GM12878 (cell line): ENCODE measurements at regions not wholly inside any gene's neighbourhood (a gene's known extent, or its start where the extent isn't known, plus 50 kb on each side); places are given as distances from the start of the nearest gene placed in this dataset.

ENCODE experiments used
- ATAC-seq: fragments of 200-7000 bp; cut with Tn5 transposase; 3 replicates; pipeline ENCODE4 v1.9.1; 2020; ENCODE audit warnings: mild to moderate bottlenecking, moderate library complexity
- BruUV-seq: library from RNA; stranded (reverse); fragments of 400-500 nt; replicated peaks from 2 replicates; lab custom pipeline; 2021; lab: Mats Ljungman, UMichigan
- CTCF ChIA-PET: fragments of 300-600 bp; sonication (Branson Sonifier 250); formaldehyde crosslinking; extraction: SDS; loops from one replicate; lab custom pipeline; 2021; ENCODE audit warnings: inconsistent platforms; lab: Yijun Ruan, JAX
- POLR2A ChIA-PET: fragments of 350-600 bp; formaldehyde crosslinking; extraction: SDS; loops from one replicate; lab custom pipeline; 2021; ENCODE audit warnings: inconsistent platforms; lab: Charles Lee
- RAD21 ChIA-PET: fragments of 300-600 bp; sonication (Branson Sonifier 250); formaldehyde crosslinking; loops from one replicate; lab custom pipeline; 2023; ENCODE audit warnings: antibody characterized with exemption; ENCODE audit not compliant: unreplicated experiment; lab: Charles Lee
- SMC1A ChIA-PET: fragments of 300-600 bp; sonication (Branson Sonifier 250); formaldehyde crosslinking; loops from one replicate; lab custom pipeline; 2023; ENCODE audit not compliant: unreplicated experiment, uncharacterized antibody; lab: Charles Lee
- DNase-seq: peaks from one replicate; pipeline ENCODE4 v3.0.0-alpha.2; 2011; ENCODE audit warnings: low read depth, low spot score
- FAIRE-seq: peaks from 3 replicates; lab custom pipeline; 2011; peaks lifted over from hg19 to GRCh38; lab: Jason Lieb, UNC
- H2AFZ ChIP-seq: 2 replicates; pipeline ENCODE4 v1.6.0; 2011; ENCODE audit warnings: low read depth, low read length, control low read depth; ENCODE audit not compliant: control insufficient read depth
- H3K27ac ChIP-seq: 2 replicates; pipeline ENCODE4 v1.5.1; 2011; ENCODE audit warnings: control low read depth; ENCODE audit not compliant: control insufficient read depth, insufficient read depth
- H3K27me3 ChIP-seq, 2 experiments: replicated peaks in 1 of 2; 2 replicates each; pipeline versions ENCODE4 v1.6.0 to v1.6.1; 2011; ENCODE audit warnings: low read length in 1 of 2; ENCODE audit not compliant: control insufficient read depth in 2 of 2, insufficient read depth in 2 of 2
- H3K36me3 ChIP-seq, 2 experiments: 2 replicates each; pipeline ENCODE4 v1.5.1; 2011; ENCODE audit warnings: low read length in 1 of 2; ENCODE audit not compliant: control insufficient read depth in 2 of 2, insufficient read depth in 2 of 2
- H3K4me1 ChIP-seq: 2 replicates; pipeline ENCODE4 v1.6.1; 2011; ENCODE audit warnings: mild to moderate bottlenecking, low read length, moderate library complexity, mixed read lengths; ENCODE audit not compliant: control insufficient read depth, insufficient read depth
- H3K4me2 ChIP-seq: 2 replicates; pipeline ENCODE4 v1.6.0; 2011; ENCODE audit warnings: control low read depth; ENCODE audit not compliant: control insufficient read depth, insufficient read depth
- H3K4me3 ChIP-seq: fragments of 200-600 bp; sonication (generic); 2 replicates; pipeline ENCODE4 v1.5.1; 2016
- H3K79me2 ChIP-seq: 2 replicates; pipeline ENCODE4 v1.6.0; 2011; ENCODE audit warnings: low read length; ENCODE audit not compliant: control insufficient read depth, insufficient read depth
- H3K9ac ChIP-seq: 2 replicates; pipeline ENCODE4 v1.8.0; 2011; ENCODE audit warnings: low read length, control low read depth, mixed read lengths; ENCODE audit not compliant: control insufficient read depth, insufficient read depth
- H3K9me3 ChIP-seq: replicated peaks from 3 replicates; pipeline ENCODE4 v1.5.1; 2011; ENCODE audit warnings: mild to moderate bottlenecking, low read length; ENCODE audit not compliant: control insufficient read depth, insufficient read depth
- H4K20me1 ChIP-seq: 2 replicates; pipeline ENCODE4 v1.6.0; 2011; ENCODE audit not compliant: control insufficient read depth, insufficient read depth
- CEBPB ChIP-seq, 2 experiments: fragments of 150-350 bp in 1 of 2; IDR thresholded peaks; 2 replicates each; pipeline ENCODE4 v1.6.1; 2012 to 2014; ENCODE audit warnings: low read depth in 2 of 2, low read length in 2 of 2, borderline replicate concordance in 1 of 2, inconsistent platforms in 1 of 2
- MEF2A ChIP-seq: IDR thresholded peaks from 2 replicates; pipeline ENCODE4 v1.6.1; 2011; ENCODE audit warnings: low read depth, mild to moderate bottlenecking, low read length, moderate library complexity; ENCODE audit not compliant: insufficient read depth
- NFIC ChIP-seq: IDR thresholded peaks from 2 replicates; pipeline ENCODE4 v1.6.1; 2012; ENCODE audit warnings: low read depth, mild to moderate bottlenecking, inconsistent platforms, low read length, moderate library complexity
- WGBS: methylation state at CpG from one replicate; pipeline ENCODE4 v1.1.6; 2016; ENCODE audit warnings: low lambda C conversion rate; ENCODE audit not compliant: insufficient replicate concordance, insufficient coverage; ENCODE audit errors: missing lambda C conversion rate; 5-methylcytosine and 5-hydroxymethylcytosine counted together
- in situ Hi-C: fragments of 300-500 bp; cut with MboI; formaldehyde crosslinking; loops from 9 replicates; pipeline ENCODE4 v1.14.3; 2018; ENCODE audit warnings: mixed read lengths
- intact Hi-C: fragments of 100-400 bp; cut with micrococcal nuclease; formaldehyde crosslinking; loops from one replicate; pipeline ENCODE4 v1.14.2; 2022; ENCODE audit not compliant: unreplicated experiment

- TF ChIP-seq MEF2A: peak; percentile 91
- TF ChIP-seq NFIC: no peak
These were observed 185.7 kb upstream of the TMEM72 start (continued) for GRCh38 chr10:44725404-44725803.

DNA sequence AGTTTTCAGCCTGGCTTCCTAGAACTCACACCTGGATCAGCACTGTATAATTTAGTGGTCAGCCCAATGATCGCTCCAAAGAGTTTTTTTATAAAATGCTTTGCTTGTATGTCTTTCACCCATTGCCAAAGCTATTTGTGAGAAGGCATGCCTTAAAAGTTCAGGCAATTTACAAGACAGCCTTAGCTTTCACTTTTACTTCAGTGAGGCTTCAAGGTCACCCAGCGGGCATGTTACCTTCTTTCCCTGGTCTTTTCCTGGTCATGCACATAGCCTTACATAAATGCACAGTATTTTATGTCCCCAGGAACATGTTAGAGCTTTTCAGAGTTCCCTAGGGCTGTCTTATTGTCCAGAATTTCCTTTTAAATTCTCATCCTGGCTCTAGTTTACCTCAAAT, 179.9 kb upstream of the TMEM72 start:
- ChIA-PET POLR2A (interaction anchor here (0.5 kb wide), 1 partner anchor 586 kb away, joined by 5 read pairs; no protein-coding TSS in a partner anchor), SMC1A (interaction anchor here (1.3 kb wide), 1 partner anchor 28 kb away, joined by 3 read pairs; no protein-coding TSS in a partner anchor), RAD21 (no interaction called here), CTCF (interaction anchor here (1.4 kb wide), 1 partner anchor 11 kb away, joined by 5 read pairs; no protein-coding TSS in a partner anchor)
- no peak overlapping the region; the same call in 1 of the 2 replicates for H2AFZ ChIP-seq
- H4K20me1 ChIP-seq: no peaks in the 10 kb centered on the region
- no peak for TF ChIP-seq CEBPB (IDR thresholded peaks at IDR 0.05; ENCODE audit: borderline replicate concordance in 1 of 2, low read depth in 2 of 2, low read length in 2 of 2)
- no peak for DNase-seq
- no peak overlapping the region; the same call in 1 of the 2 replicates for H3K4me3 ChIP-seq
- in situ Hi-C loops: no loop called here
- H3K9ac ChIP-seq: no peak overlapping the region
- no peak overlapping the region for H3K4me2 ChIP-seq
- intact Hi-C loops: no loop called here
- no TSS peak for BruUV-seq
- no peaks in the 10 kb centered on the region for H3K36me3 ChIP-seq
- H3K27me3 ChIP-seq: no peaks in the 10 kb centered on the region
- WGBS: 25% methylated on average over 2 of the region's 2 CpGs
- H3K9me3 ChIP-seq: no peaks in the 10 kb centered on the region
- H3K79me2 ChIP-seq: no peaks in the 10 kb centered on the region
- no peaks in the 10 kb centered on the region for H3K4me1 ChIP-seq
- ATAC-seq: no peak
- FAIRE-seq: no peak
- no peak overlapping the region for H3K27ac ChIP-seq
